Body of pancreas (tissue), 4 donors: ENCODE measurements at regions not wholly inside any gene's neighbourhood (a gene's known extent, or its start where the extent isn't known, plus 50 kb on each side); places are given as distances from the start of the nearest gene placed in this dataset.

Experiments
- CTCF ChIP-seq, 7 experiments: fragments of 450-650 bp in 4 of 7; fragments of 200-600 bp in 3 of 7; sonication (generic) in 3 of 7; IDR thresholded peaks; one replicate each; pipeline ENCODE4 v1.5.1; 2016 to 2019; ENCODE audit warnings: antibody characterized with exemption in 7 of 7
- POLR2A ChIP-seq, 3 donors: fragments of 450-650 bp; IDR thresholded peaks; one replicate each; pipeline ENCODE4 v1.6.1; 2016; ENCODE audit warnings: antibody characterized with exemption in 3 of 3, mild to moderate bottlenecking in 2 of 3

GRCh38 chr4:83759611-83760010 lies 223.7 kb downstream of the GPAT3 start:
- TF ChIP-seq CTCF (IDR thresholded peaks at IDR 0.05) = no peak
- TF ChIP-seq POLR2A (IDR thresholded peaks at IDR 0.05) = no peak
